ENCODE measurements at regions not wholly inside any gene's neighbourhood (a gene's known extent, or its start where the extent isn't known, plus 50 kb on each side); places are given as distances from the start of the nearest gene placed in this dataset.

- TF ChIP-seq CTCF (IDR thresholded peaks at IDR 0.05; ENCODE audit: low read depth, low read length): no peak
- no peak for TF ChIP-seq POLR2A (IDR thresholded peaks at IDR 0.05; ENCODE audit: extremely low read depth, insufficient read length)
- no peak for TF ChIP-seq MAX (IDR thresholded peaks at IDR 0.05; ENCODE audit: low read depth, low read length)
- no peak for TF ChIP-seq MYC (IDR thresholded peaks at IDR 0.05; ENCODE audit: low read depth, low read length)
- DNase-seq (ENCODE audit: low read depth): no peak
- H3K4me3 ChIP-seq (ENCODE audit: low read depth, low read length): no peak overlapping the region
Observed at GRCh38 chr15:70240820-70241430, 143.2 kb upstream of the TLE3 start.

GRCh38 chr15:70240082-70240481 lies 142.4 kb upstream of the TLE3 start:
- no peak for DNase-seq (ENCODE audit: low read depth)

GRCh38 chr15:70238917-70239316 lies 141.2 kb upstream of the TLE3 start:
- no peak for TF ChIP-seq POLR2A (IDR thresholded peaks at IDR 0.05; ENCODE audit: extremely low read depth, insufficient read length)
- TF ChIP-seq MYC (IDR thresholded peaks at IDR 0.05; ENCODE audit: low read depth, low read length): no peak
- no peak for TF ChIP-seq MAX (IDR thresholded peaks at IDR 0.05; ENCODE audit: low read depth, low read length)
- DNase-seq (ENCODE audit: low read depth): no peak
- H3K4me3 ChIP-seq (ENCODE audit: low read depth, low read length): no peak overlapping the region

More at GRCh38 chr15:70240082-70240481, 142.4 kb upstream of the TLE3 start:
- no peak for TF ChIP-seq POLR2A (IDR thresholded peaks at IDR 0.05; ENCODE audit: extremely low read depth, insufficient read length)
- TF ChIP-seq MAX (IDR thresholded peaks at IDR 0.05; ENCODE audit: low read depth, low read length): no peak
- no peak for TF ChIP-seq MYC (IDR thresholded peaks at IDR 0.05; ENCODE audit: low read depth, low read length)
- no peak for TF ChIP-seq CTCF (IDR thresholded peaks at IDR 0.05; ENCODE audit: low read depth, low read length)
- H3K4me3 ChIP-seq (ENCODE audit: low read depth, low read length): no peak overlapping the region

GRCh38 chr15:70237626-70238025 lies 139.9 kb upstream of the TLE3 start:
- DNase-seq (ENCODE audit: low read depth): no peak
- no peak for TF ChIP-seq CTCF (IDR thresholded peaks at IDR 0.05; ENCODE audit: low read depth, low read length)
- TF ChIP-seq MAX (IDR thresholded peaks at IDR 0.05; ENCODE audit: low read depth, low read length): no peak
- TF ChIP-seq MYC (IDR thresholded peaks at IDR 0.05; ENCODE audit: low read depth, low read length): no peak
- TF ChIP-seq POLR2A (IDR thresholded peaks at IDR 0.05; ENCODE audit: extremely low read depth, insufficient read length): no peak
- H3K4me3 ChIP-seq (ENCODE audit: low read depth, low read length): no peak overlapping the region

- no peak overlapping the region for H3K4me3 ChIP-seq (ENCODE audit: low read depth, low read length)
- TF ChIP-seq MYC (IDR thresholded peaks at IDR 0.05; ENCODE audit: low read depth, low read length) (no peak), CTCF (IDR thresholded peaks at IDR 0.05; ENCODE audit: low read depth, low read length) (no peak), POLR2A (IDR thresholded peaks at IDR 0.05; ENCODE audit: extremely low read depth, insufficient read length) (no peak), MAX (IDR thresholded peaks at IDR 0.05; ENCODE audit: low read depth, low read length) (no peak)
Observed at GRCh38 chr15:70236341-70237086, 138.8 kb upstream of the TLE3 start.

GRCh38 chr15:70235347-70235746 lies 137.6 kb upstream of the TLE3 start:
- no peak overlapping the region for H3K4me3 ChIP-seq (ENCODE audit: low read depth, low read length)
- TF ChIP-seq CTCF (IDR thresholded peaks at IDR 0.05; ENCODE audit: low read depth, low read length) (no peak), MAX (IDR thresholded peaks at IDR 0.05; ENCODE audit: low read depth, low read length) (no peak), MYC (IDR thresholded peaks at IDR 0.05; ENCODE audit: low read depth, low read length) (no peak), POLR2A (IDR thresholded peaks at IDR 0.05; ENCODE audit: extremely low read depth, insufficient read length) (no peak)
- DNase-seq (ENCODE audit: low read depth): no peak

More at GRCh38 chr15:70236341-70237086, 138.8 kb upstream of the TLE3 start:
- no peak for DNase-seq (ENCODE audit: low read depth)
